ENCODE measurements at regions not wholly inside any gene's neighbourhood (a gene's known extent, or its start where the extent isn't known, plus 50 kb on each side); places are given as distances from the start of the nearest gene placed in this dataset.

DNA sequence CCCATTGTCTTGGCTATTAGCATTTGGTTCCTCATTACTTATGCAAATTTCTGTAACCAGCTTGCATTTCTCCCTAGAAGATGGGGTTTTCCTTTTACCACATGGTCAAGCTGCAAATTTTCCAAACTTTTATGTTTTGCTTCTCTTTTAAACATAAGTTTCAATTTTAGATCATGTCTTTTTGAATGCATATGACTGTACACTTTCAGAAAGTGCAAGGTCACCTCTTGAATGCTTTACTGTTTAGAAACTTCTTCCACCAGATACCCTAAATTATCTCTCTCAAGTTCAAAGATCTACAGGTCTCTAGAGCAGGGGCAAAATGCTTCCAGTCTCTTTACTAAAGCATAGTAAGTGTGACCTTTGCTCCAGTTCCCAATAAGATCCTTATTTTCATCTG, 837.6 kb upstream of the NXPH2 start:
- TF ChIP-seq EZH2phosphoT487 (IDR thresholded peaks at IDR 0.05; ENCODE audit: borderline replicate concordance, low read length): no peak
- TF ChIP-seq, protein P1, sequence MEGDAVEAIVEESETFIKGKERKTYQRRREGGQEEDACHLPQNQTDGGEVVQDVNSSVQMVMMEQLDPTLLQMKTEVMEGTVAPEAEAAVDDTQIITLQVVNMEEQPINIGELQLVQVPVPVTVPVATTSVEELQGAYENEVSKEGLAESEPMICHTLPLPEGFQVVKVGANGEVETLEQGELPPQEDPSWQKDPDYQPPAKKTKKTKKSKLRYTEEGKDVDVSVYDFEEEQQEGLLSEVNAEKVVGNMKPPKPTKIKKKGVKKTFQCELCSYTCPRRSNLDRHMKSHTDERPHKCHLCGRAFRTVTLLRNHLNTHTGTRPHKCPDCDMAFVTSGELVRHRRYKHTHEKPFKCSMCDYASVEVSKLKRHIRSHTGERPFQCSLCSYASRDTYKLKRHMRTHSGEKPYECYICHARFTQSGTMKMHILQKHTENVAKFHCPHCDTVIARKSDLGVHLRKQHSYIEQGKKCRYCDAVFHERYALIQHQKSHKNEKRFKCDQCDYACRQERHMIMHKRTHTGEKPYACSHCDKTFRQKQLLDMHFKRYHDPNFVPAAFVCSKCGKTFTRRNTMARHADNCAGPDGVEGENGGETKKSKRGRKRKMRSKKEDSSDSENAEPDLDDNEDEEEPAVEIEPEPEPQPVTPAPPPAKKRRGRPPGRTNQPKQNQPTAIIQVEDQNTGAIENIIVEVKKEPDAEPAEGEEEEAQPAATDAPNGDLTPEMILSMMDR (conservative IDR thresholded peaks at IDR 0.05; ENCODE audit: low read depth, low read length): no peak
